Aorta (tissue), 5 donors: ENCODE measurements at regions not wholly inside any gene's neighbourhood (a gene's known extent, or its start where the extent isn't known, plus 50 kb on each side); places are given as distances from the start of the nearest gene placed in this dataset.

ENCODE experiments used
- ATAC-seq: fragments of 200-7000 bp; cut with Tn5 transposase; one replicate; pipeline ENCODE4 v1.9.1; 2022; ENCODE audit warnings: moderate library complexity; ENCODE audit not compliant: low FRiP score
- DNase-seq, 2 donors: peaks; one replicate each; pipeline ENCODE4 v3.0.0-alpha.2; 2020
- H3K27ac ChIP-seq, 2 donors: one replicate each; pipeline ENCODE4 v1.5.1; 2013; ENCODE audit warnings: low read length in 2 of 2, mild to moderate bottlenecking in 2 of 2, moderate library complexity in 2 of 2, control low read depth in 1 of 2, inconsistent platforms in 1 of 2, low read depth in 1 of 2
- H3K27me3 ChIP-seq, 2 donors: one replicate each; pipeline ENCODE4 v1.6.1; 2013; ENCODE audit warnings: control low read depth in 1 of 2, low read length in 1 of 2, mild to moderate bottlenecking in 1 of 2, moderate library complexity in 1 of 2; ENCODE audit not compliant: insufficient read depth in 2 of 2, control insufficient read depth in 1 of 2
- H3K36me3 ChIP-seq, 2 donors: one replicate each; pipeline ENCODE4 v1.6.1; 2013; ENCODE audit warnings: control low read depth in 1 of 2, low read length in 1 of 2, mild to moderate bottlenecking in 1 of 2; ENCODE audit not compliant: insufficient read depth in 2 of 2, control insufficient read depth in 1 of 2
- H3K4me1 ChIP-seq, 2 donors: one replicate each; pipeline ENCODE4 v1.6.1; 2013; ENCODE audit warnings: low read length in 2 of 2, control low read depth in 1 of 2, mild to moderate bottlenecking in 1 of 2, moderate library complexity in 1 of 2; ENCODE audit not compliant: insufficient read depth in 2 of 2, control insufficient read depth in 1 of 2
- H3K4me3 ChIP-seq, 2 donors: one replicate each; pipeline ENCODE4 v1.5.1; 2013; ENCODE audit warnings: low read length in 2 of 2, control low read depth in 1 of 2, mild to moderate bottlenecking in 1 of 2
- H3K9me3 ChIP-seq: one replicate; pipeline ENCODE4 v1.6.1; 2013; ENCODE audit warnings: mild to moderate bottlenecking, low read length; ENCODE audit not compliant: control insufficient read depth
- WGBS, 2 donors: extraction: QIAGEN DNeasy Blood & Tissue Kit; methylation state at CpG; one replicate each; pipeline ENCODE4 v1.1.7; 2013; 5-methylcytosine and 5-hydroxymethylcytosine counted together
- intact Hi-C, 2 donors: fragments of 100-400 bp; cut with DNase I; formaldehyde crosslinking; loops; one replicate each; pipeline versions ENCODE4 v1.14.2 to v1.15.0; 2022
- donor health status: healthy with polysubstance abuse.
- donor health status: Bipolar disorder and iron deficiency.
- donor health status: DM: no; HTN: no; CAD: no.
- donor health status: DM: no; HTN: no; CAD: no.
- donor health status: DM: yes; HTN: yes; CAD: no.

DNA sequence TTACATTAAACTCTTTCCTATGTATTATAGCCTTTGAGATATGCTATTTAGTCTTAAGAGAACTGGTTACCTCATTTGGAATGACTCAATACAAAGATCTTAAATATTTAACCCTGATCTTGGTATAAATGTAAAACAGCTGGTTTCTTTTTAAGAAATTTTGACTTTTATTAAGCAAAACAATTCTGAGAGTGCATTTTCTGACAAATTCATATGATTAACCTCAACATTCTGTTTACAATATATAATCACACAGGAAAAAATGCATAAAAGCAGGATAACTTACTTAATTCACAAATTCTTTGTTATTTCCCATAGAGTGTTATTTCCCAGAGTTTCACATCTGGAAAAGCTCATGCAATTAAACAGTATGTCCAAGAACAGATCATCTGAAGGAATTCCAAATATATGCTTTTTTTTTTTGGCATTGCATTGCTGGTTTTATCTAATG is 400.4 kb upstream of the THBS1 start:
- Histone ChIP-seq H3K9me3 (peaks cover 2% of the 10 kb centered on the region), H3K27ac (no peak overlapping the region), H3K36me3 (no peaks in the 10 kb centered on the region), H3K4me1 (peaks cover 0 to 2% of the 10 kb centered on the region in 2 donors), H3K4me3 (no peak overlapping the region), H3K27me3 (peaks cover 0 to 1% of the 10 kb centered on the region in 2 donors)
- DNase-seq (no peak), ATAC-seq (no peak)
- intact Hi-C loops, result no loop called here

DNA sequence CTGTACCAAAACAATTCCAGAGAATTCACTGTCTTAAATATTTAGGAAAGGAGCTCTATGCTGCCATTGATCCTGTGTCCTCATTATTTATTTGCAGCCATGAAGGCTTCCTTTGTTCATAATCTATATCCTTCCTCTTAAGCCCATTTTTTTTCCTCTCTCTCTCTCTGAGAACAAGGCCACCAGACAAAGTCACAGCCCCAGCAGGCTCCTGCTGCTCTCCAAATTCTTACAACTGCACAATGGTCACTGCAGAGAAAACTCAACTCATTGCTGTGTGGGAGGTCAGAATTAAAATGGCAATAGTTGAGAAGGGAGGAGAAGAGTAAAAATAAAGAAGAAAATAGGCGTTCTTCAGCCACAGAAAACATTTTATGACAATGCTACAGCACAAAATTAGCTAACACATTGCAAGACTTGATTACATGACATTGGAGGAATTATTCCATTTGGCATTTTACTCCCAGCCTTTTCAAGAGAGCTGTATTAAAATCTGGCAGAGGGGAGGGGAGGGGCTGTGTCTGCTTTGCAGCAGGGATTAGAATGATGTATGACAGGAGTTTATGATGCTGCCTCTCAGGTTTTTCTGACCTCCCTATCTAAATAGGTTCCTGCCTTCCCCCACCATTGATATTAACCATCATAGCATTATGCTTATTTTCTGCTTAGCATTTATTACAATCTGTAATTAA is 399.7 kb upstream of the THBS1 start:
- Histone ChIP-seq H3K4me3 (no peak overlapping the region), H3K36me3 (no peaks in the 10 kb centered on the region), H3K27me3 (peaks cover 0 to 1% of the 10 kb centered on the region in 2 donors), H3K27ac (no peak overlapping the region), H3K9me3 (peaks cover 2% of the 10 kb centered on the region), H3K4me1 (peaks cover 0 to 2% of the 10 kb centered on the region in 2 donors)
- DNase-seq (no peak), ATAC-seq (no peak)
- WGBS, 2 donors, result 43 to 52% methylated on average over 1 of the region's 1 CpG
- intact Hi-C loops, result no loop called here

DNA sequence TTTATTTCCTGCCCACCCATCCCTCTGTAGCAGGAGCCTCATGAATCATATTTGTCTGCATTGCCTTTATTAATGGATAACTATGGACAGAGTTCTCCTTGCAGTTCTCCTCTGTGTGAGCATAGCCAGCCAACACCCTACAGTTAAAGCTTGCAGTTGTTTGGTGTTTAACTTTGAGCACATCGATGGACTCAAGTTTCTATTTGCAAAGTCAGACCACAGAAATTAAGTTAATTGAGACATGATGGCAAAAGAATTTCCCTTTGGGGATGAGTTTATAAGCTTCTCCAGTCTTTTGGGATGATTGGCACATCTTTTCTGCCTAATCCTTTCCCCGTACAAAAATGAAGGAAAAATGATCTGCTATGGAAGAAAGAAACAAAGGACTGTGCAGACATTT is 398.9 kb upstream of the THBS1 start:
- WGBS, 2 donors, result 83 to 97% methylated on average over 2 of the region's 2 CpGs
- intact Hi-C loops, result no loop called here
- no peak for DNase-seq
- H3K4me1 ChIP-seq, result peaks cover 0 to 2% of the 10 kb centered on the region in 2 donors
- ATAC-seq, result no peak
- peaks cover 0 to 1% of the 10 kb centered on the region in 2 donors for H3K27me3 ChIP-seq
- no peaks in the 10 kb centered on the region for H3K36me3 ChIP-seq
- H3K9me3 ChIP-seq, result peaks cover 2% of the 10 kb centered on the region
- no peak overlapping the region for H3K4me3 ChIP-seq
- H3K27ac ChIP-seq, result no peak overlapping the region

DNA sequence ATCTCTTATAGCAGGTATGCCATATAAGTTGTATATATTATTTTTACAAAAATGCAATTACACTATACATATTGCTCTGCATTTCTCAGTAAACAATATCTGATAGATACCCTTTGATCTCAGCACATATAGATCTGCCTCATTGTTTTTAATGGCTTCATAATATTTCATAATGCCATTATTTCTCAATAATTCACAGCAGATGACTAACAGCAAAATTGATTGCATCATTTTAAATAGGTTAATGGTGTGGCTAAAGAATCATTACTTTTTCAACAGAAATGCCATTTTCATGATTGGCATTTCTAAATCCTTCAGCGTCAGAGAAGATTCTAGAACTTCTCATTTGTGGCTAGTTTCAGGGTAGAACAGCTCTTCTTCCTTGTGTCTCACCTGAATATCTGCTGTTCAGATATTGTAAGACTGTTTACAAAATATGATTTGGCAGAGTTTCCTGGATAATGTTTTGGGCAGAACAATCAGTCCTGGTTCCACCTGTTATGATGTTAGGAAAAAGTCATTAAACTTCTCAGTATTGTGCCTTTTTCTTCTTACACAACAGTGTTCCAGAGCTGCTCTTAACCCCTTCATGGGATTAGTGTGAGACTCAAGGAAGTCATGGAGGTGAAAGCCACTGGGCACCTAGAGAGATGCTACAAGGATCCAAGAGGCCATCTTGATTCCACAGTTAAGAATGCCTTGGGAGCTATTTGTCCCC is 397.6 kb upstream of the THBS1 start:
- H3K27me3 ChIP-seq, result peaks cover 0 to 1% of the 10 kb centered on the region in 2 donors
- H3K9me3 ChIP-seq, result peaks cover 2% of the 10 kb centered on the region
- DNase-seq (no peak), ATAC-seq (no peak)
- H3K4me3 ChIP-seq, result no peak overlapping the region
- intact Hi-C loops, result no loop called here
- H3K4me1 ChIP-seq, result peaks cover 0 to 2% of the 10 kb centered on the region in 2 donors
- no peak overlapping the region for H3K27ac ChIP-seq
- H3K36me3 ChIP-seq, result no peaks in the 10 kb centered on the region
- 91 to 94% methylated on average over 1 of the region's 1 CpG for WGBS, 2 donors

DNA sequence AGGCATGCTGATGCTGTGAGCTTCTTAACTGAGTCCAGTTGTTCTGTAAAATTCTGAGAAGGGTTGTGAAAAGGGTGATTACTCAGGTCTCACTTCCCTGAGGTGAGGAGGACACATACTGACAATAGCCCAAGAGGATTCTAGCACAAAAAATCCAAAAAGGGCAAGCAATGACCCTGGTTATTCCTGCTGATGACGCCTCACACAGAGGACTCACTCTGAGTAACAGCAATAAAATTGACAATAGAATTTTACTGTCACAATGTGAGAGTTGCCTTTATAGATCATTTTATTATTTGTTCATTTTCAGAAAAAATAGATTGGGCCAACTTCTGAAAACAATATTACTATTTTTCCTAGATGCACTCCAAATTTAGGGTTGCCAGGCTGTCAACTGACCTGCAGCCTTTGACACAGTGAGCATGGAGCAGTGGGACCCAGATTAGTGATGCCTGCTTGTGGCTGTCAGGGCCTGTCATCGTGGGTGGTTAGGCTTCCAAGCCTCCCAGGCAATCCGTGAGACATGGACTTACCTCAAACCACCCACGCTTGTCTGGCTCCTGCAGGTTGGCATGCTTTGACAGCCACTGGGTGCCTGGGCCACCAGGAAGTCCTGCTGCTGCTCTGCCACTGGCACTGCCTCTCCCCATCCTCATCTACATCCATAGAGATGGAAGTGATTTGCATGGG is 396.0 kb upstream of the THBS1 start:
- Histone ChIP-seq H3K27ac (no peak overlapping the region), H3K4me3 (no peak overlapping the region), H3K27me3 (peaks cover 0 to 1% of the 10 kb centered on the region in 2 donors), H3K4me1 (peaks cover 0 to 2% of the 10 kb centered on the region in 2 donors), H3K9me3 (peaks cover 2% of the 10 kb centered on the region), H3K36me3 (no peaks in the 10 kb centered on the region)
- DNase-seq (no peak), ATAC-seq (no peak)
- intact Hi-C loops, result no loop called here
- WGBS, 2 donors, result 83 to 85% methylated on average over 4 of the region's 4 CpGs

DNA sequence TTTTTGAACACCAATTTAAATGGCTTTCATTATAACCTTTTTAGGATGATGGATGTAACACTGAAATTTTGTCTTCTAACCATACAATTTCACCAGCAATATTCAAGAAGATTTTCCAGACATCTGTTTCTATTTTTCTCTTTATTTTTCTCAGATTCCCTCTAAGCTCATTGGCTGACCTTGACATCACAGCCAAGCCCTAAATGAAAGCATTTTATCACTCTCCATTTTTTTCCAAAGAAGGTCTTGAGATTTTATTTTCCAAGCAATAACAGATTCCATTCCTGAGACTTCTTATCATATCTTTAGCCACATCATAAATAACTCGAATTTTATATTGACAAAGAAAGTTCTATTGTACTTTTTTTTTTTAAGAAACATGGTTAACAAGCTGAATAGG is 392.6 kb upstream of the THBS1 start:
- DNase-seq (no peak), ATAC-seq (no peak)
- no peak overlapping the region for H3K27ac ChIP-seq
- H3K4me3 ChIP-seq, result no peak overlapping the region
- 54 to 60% methylated on average over 1 of the region's 1 CpG for WGBS, 2 donors
- H3K27me3 ChIP-seq, result peaks cover 0 to 1% of the 10 kb centered on the region in 2 donors
- H3K36me3 ChIP-seq, result no peaks in the 10 kb centered on the region
- intact Hi-C loops, result no loop called here
- H3K4me1 ChIP-seq, result no peaks in the 10 kb centered on the region
- H3K9me3 ChIP-seq, result peaks cover 2% of the 10 kb centered on the region

DNA sequence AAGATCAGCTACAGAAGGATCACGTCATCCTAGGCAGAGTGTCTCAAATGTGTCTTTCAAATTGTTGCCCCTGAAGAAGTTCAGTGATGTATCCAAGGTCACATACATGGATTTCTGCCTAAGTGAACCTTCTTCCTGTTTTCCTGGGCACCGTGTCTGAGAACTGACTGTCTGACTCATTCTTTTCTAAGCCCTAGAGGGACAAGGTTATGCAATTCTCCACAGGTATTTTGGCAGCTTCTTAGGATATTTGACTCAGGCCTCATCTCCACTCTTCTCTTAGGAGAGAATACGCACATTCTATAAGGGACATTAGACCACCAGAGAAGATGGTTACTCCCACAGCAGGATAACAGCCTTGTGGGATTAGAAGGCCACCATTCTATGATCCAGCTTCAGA is 391.9 kb upstream of the THBS1 start:
- H3K27ac ChIP-seq, result no peak overlapping the region
- H3K36me3 ChIP-seq, result no peaks in the 10 kb centered on the region
- no peak overlapping the region for H3K4me3 ChIP-seq
- no peaks in the 10 kb centered on the region for H3K4me1 ChIP-seq
- peaks cover 0 to 1% of the 10 kb centered on the region in 2 donors for H3K27me3 ChIP-seq
- peaks cover 2% of the 10 kb centered on the region for H3K9me3 ChIP-seq
- ATAC-seq (no peak), DNase-seq (no peak)
- intact Hi-C loops, result no loop called here
- 77 to 82% methylated on average over 3 of the region's 3 CpGs for WGBS, 2 donors

DNA sequence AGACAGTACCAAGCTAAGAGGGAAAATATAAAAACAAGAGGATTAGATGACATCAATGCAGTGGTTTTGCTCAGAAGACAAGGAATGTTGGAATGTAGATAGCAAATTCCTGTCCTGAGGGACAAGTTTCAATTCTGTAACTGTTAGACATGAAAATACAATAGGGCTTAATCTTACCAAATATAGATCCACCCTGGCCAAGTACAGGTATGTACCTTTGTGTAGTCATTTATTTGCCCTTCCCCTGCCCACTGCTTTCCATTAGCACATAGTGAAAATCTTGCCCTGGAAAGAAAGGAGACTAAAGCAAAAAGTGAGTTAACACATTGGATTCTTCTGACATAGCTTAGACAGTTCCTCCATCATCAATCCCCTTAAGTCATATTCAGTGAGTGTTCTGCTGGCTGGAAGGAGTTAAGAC is 389.0 kb upstream of the THBS1 start:
- H3K36me3 ChIP-seq, result no peaks in the 10 kb centered on the region
- H3K4me1 ChIP-seq, result no peaks in the 10 kb centered on the region
- intact Hi-C loops, result no loop called here
- ATAC-seq, result no peak
- H3K27me3 ChIP-seq, result no peaks in the 10 kb centered on the region
- no peak overlapping the region for H3K27ac ChIP-seq
- DNase-seq, result no peak
- no peak overlapping the region for H3K4me3 ChIP-seq
- H3K9me3 ChIP-seq, result peaks cover 2% of the 10 kb centered on the region
